Body of pancreas (tissue), 4 donors: ENCODE measurements at regions not wholly inside any gene's neighbourhood (a gene's known extent, or its start where the extent isn't known, plus 50 kb on each side); places are given as distances from the start of the nearest gene placed in this dataset.
"Not testable (repeated sequence)": the region's sequence is repeated elsewhere in the genome, so short reads cannot be mapped to it uniquely, and the experiment has no call there.

Experiments used
- ATAC-seq: fragments of 150-250 bp; one replicate; pipeline ENCODE4 v1.9.1; 2016
- DNase-seq, 4 donors: peaks; one replicate each; pipeline ENCODE4 v3.0.0-alpha.2; 2019
- H3K27ac ChIP-seq, 4 donors: fragments of 200-600 bp; sonication (generic); 1 replicate in 3 of 4; 2 replicates in 1 of 4; pipeline versions ENCODE4 v1.5.1 to v1.6.1; 2016 to 2019; ENCODE audit warnings: mild to moderate bottlenecking in 1 of 4, mixed read lengths in 1 of 4, moderate library complexity in 1 of 4
- H3K27me3 ChIP-seq, 2 donors: fragments of 200-600 bp; sonication (generic); one replicate each; pipeline ENCODE4 v1.6.0; 2016; ENCODE audit warnings: mild to moderate bottlenecking in 1 of 2
- H3K36me3 ChIP-seq, 2 donors: fragments of 200-600 bp; sonication (generic); replicated peaks in 1 of 2; 2 replicates each; pipeline ENCODE4 v1.5.1; 2016; ENCODE audit warnings: low read depth in 2 of 2; ENCODE audit not compliant: insufficient read depth in 1 of 2
- H3K4me1 ChIP-seq: fragments of 200-600 bp; sonication (generic); one replicate; pipeline ENCODE4 v1.6.0; 2016
- H3K4me3 ChIP-seq, 2 donors: fragments of 200-600 bp; sonication (generic); 1 replicate in 1 of 2; 2 replicates in 1 of 2; pipeline ENCODE4 v1.5.1; 2016 to 2019
- H3K9me3 ChIP-seq, 3 donors: fragments of 200-600 bp; sonication (generic); 1 replicate in 2 of 3; 2 replicates in 1 of 3; pipeline ENCODE4 v1.5.1; 2016
- POLR2A ChIP-seq, 3 donors: fragments of 450-650 bp; IDR thresholded peaks; one replicate each; pipeline ENCODE4 v1.6.1; 2016; ENCODE audit warnings: antibody characterized with exemption in 3 of 3, mild to moderate bottlenecking in 2 of 3
- WGBS, 2 donors: methylation state at CpG; one replicate each; pipeline ENCODE4 v1.1.5; 2017; 5-methylcytosine and 5-hydroxymethylcytosine counted together
- intact Hi-C: fragments of 100-400 bp; cut with DNase I; formaldehyde crosslinking; loops from one replicate; pipeline ENCODE4 v1.15.1; 2023
- TF ChIP-seq, protein P1 (sequence below), 7 experiments: fragments of 450-650 bp in 4 of 7; fragments of 200-600 bp in 3 of 7; sonication (generic) in 3 of 7; IDR thresholded peaks; one replicate each; pipeline ENCODE4 v1.5.1; 2016 to 2019; ENCODE audit warnings: antibody characterized with exemption in 7 of 7

DNA sequence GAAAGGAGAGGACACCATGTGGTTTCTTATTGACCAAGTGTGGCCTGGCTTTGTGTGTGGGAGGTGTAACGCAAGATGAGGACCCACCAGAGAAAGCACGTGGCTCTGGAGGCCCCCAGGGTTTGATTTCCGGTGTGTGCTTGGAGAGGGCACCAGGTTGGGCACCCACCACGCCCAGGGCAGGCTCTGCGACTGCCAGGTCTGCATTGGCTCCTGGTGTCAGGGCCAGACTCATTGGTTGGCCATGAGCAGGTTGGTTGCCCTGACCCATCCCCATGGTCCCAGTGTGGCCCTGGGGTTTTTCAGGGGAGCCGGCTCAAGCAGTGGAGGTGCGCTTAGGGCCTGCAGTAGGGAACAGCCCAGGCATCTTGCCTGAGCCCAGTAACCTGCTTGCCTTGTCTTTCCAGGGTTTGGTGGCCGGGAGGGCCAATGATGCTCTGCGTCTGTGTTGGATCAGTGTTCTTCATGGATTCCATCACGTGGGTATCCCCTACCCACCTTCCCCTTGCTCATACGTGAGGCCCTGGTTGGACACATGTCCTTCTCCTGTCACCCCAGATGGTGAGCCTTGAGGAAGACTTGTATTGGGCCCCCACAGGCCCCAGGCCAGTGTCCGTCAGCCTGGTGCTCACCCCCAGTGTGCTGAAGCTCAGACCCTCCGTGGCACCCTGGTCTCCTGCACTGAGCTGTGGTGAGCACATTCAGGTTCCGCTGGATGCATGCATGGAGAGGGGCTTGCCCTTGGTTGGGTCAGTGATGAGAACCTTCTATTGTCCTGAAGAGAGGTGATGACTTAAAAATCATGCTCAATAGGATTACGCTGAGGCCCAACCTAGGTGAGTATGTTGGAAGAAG, 193.9 kb downstream of the UBE3A start:
- Histone ChIP-seq H3K36me3 (no peaks in the 10 kb centered on the region), H3K27ac (no peak overlapping the region), H3K9me3 (peaks cover 0 to 6% (median 0%) of the 10 kb centered on the region in 3 donors), H3K27me3 (no peaks in the 10 kb centered on the region), H3K4me3 (no peak overlapping the region), H3K4me1 (no peaks in the 10 kb centered on the region)
- ATAC-seq (no peak), DNase-seq (peak; percentile 0 to 4 (median 2))
- intact Hi-C loops: no loop called here
- TF ChIP-seq POLR2A (IDR thresholded peaks at IDR 0.05): no peak
- TF ChIP-seq, protein P1, sequence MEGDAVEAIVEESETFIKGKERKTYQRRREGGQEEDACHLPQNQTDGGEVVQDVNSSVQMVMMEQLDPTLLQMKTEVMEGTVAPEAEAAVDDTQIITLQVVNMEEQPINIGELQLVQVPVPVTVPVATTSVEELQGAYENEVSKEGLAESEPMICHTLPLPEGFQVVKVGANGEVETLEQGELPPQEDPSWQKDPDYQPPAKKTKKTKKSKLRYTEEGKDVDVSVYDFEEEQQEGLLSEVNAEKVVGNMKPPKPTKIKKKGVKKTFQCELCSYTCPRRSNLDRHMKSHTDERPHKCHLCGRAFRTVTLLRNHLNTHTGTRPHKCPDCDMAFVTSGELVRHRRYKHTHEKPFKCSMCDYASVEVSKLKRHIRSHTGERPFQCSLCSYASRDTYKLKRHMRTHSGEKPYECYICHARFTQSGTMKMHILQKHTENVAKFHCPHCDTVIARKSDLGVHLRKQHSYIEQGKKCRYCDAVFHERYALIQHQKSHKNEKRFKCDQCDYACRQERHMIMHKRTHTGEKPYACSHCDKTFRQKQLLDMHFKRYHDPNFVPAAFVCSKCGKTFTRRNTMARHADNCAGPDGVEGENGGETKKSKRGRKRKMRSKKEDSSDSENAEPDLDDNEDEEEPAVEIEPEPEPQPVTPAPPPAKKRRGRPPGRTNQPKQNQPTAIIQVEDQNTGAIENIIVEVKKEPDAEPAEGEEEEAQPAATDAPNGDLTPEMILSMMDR (IDR thresholded peaks at IDR 0.05): no peak
- 76 to 86% methylated on average over 9 to 13 of the region's 15 CpGs for WGBS, 2 donors

DNA sequence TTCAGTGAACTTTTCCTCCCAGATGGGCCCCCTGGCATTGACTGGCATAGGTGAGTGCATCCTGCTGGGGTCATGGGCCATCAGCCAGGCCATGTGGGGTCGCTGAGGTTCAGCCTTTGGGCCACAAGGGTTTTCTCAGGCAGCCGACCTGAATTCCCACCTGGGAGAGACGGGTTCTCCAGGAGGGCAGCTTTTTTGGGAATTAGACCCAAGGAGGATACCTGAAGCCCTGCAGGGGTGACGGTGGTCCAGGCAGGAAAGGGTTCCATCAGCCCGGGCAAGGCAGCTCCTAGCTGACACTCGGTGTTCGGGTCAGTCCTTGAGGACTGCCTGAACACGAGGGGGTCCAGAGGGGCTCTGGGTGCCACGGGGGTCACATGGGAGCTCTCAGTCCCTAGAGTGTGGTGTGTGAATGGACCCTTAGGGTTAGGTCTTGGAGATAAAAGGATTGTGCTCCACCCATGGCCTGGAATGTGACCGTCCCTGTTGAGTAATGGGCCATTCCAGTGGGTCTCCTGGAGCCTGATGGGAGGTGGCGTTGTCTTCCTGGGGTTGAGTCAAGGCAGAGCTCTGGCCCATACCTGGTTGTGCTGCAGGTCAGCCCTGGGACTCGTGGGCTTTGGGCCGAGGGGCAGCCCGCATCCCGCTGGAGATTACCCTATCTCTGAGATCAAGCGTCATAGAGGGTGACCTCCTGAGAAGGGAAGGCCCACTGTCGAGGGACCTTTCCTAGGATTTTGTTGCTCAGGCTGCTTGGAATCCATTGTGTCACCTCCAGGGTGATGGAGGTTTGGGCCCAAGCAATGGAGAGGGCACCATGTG, 192.8 kb downstream of the UBE3A start:
- Histone ChIP-seq H3K27ac (no peak overlapping the region), H3K4me1 (no peaks in the 10 kb centered on the region), H3K4me3 (no peak overlapping the region), H3K9me3 (peaks cover 0 to 6% (median 0%) of the 10 kb centered on the region in 3 donors), H3K27me3 (no peaks in the 10 kb centered on the region), H3K36me3 (no peaks in the 10 kb centered on the region)
- DNase-seq: peak; percentile 0 to 5 (median 2)
- intact Hi-C loops: no loop called here
- no peak for ATAC-seq
- TF ChIP-seq, protein P1 (IDR thresholded peaks at IDR 0.05): no peak
- no peak for TF ChIP-seq POLR2A (IDR thresholded peaks at IDR 0.05)
- 71 to 91% methylated on average over 8 to 17 of the region's 17 CpGs for WGBS, 2 donors

- intact Hi-C loops: no loop called here
- ATAC-seq: no peak
- no peak for TF ChIP-seq POLR2A (IDR thresholded peaks at IDR 0.05)
- TF ChIP-seq, protein P1 (IDR thresholded peaks at IDR 0.05): no peak
- no peak overlapping the region for H3K27ac ChIP-seq
- no peaks in the 10 kb centered on the region for H3K36me3 ChIP-seq
- peak; percentile 0 to 7 (median 4) for DNase-seq
- H3K27me3 ChIP-seq: no peaks in the 10 kb centered on the region
- H3K9me3 ChIP-seq: peaks cover 0 to 6% (median 0%) of the 10 kb centered on the region in 3 donors
- no peaks in the 10 kb centered on the region for H3K4me1 ChIP-seq
- H3K4me3 ChIP-seq: no peak overlapping the region
- 83 to 87% methylated on average over 13 to 20 of the region's 20 CpGs for WGBS, 2 donors
Measured at GRCh38 chr15:25246641-25247406, 192.0 kb downstream of the UBE3A start.

GRCh38 chr15:25247407-25248038, 191.3 kb downstream of the UBE3A start:
- Histone ChIP-seq H3K9me3 (peaks cover 0 to 6% (median 0%) of the 10 kb centered on the region in 3 donors), H3K4me1 (no peaks in the 10 kb centered on the region), H3K27me3 (no peaks in the 10 kb centered on the region), H3K36me3 (no peaks in the 10 kb centered on the region), H3K4me3 (no peak overlapping the region), H3K27ac (no peak overlapping the region)
- intact Hi-C loops: no loop called here
- TF ChIP-seq, protein P1 (IDR thresholded peaks at IDR 0.05): no peak
- TF ChIP-seq POLR2A (IDR thresholded peaks at IDR 0.05): no peak
- ATAC-seq (no peak), DNase-seq (peak in 2 of 4 donors; percentile 3)
- 82 to 83% methylated on average over 8 to 11 of the region's 11 CpGs for WGBS, 2 donors

DNA sequence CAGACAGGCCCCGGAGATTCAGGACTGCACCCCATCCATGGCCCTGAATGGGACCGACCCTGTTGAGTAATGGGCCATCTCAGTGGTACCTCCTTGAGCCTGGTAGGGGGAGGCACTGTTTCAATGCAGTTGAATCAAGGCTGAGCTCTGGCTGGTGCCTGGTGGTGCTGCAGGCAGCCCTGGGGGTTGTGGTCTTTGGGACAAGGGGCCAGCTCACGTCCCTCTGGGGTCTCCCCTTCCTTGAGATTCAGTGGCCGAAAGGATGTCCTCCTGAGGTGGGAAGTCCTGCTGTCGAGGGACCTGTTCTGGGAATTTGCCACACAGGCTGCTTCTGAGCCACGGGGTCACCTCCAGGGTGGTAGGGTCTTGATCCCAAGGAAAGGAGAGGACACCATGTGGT, 190.7 kb downstream of the UBE3A start:
- DNase-seq, H3K27me3 ChIP-seq, H3K27ac ChIP-seq, ATAC-seq, H3K36me3 ChIP-seq, H3K4me1 ChIP-seq, H3K9me3 ChIP-seq, intact Hi-C loops, H3K4me3 ChIP-seq: not testable (repeated sequence)
- WGBS, 2 donors: 46% methylated on average over 5 of the region's 6 CpGs; no CpG with 5 or more reads in 1 of the 2 donors
